A549 (cell line): ENCODE measurements at regions not wholly inside any gene's neighbourhood (a gene's known extent, or its start where the extent isn't known, plus 50 kb on each side); places are given as distances from the start of the nearest gene placed in this dataset.

ENCODE experiments used
- EP300 ChIP-seq, 2 experiments: fragments of >200 bp; sonication (Bioruptor Twin); formaldehyde crosslinking; IDR thresholded peaks; 2 replicates in 1 of 2; 3 replicates in 1 of 2; pipeline ENCODE4 v1.6.1; 2016 to 2017
- POLR2A ChIP-seq: IDR thresholded peaks from 2 replicates; pipeline ENCODE4 v1.6.1; 2012; ENCODE audit warnings: mild to moderate bottlenecking, low read length
- TF ChIP-seq, protein P1 (sequence below): IDR thresholded peaks from 2 replicates; pipeline ENCODE4 v1.6.1; 2012; ENCODE audit warnings: low read depth, borderline replicate concordance
- TF ChIP-seq, protein P2 (sequence below): fragments of >200 bp; sonication (Bioruptor Twin); formaldehyde crosslinking; IDR thresholded peaks from 3 replicates; pipeline ENCODE4 v1.5.1; 2016

DNA sequence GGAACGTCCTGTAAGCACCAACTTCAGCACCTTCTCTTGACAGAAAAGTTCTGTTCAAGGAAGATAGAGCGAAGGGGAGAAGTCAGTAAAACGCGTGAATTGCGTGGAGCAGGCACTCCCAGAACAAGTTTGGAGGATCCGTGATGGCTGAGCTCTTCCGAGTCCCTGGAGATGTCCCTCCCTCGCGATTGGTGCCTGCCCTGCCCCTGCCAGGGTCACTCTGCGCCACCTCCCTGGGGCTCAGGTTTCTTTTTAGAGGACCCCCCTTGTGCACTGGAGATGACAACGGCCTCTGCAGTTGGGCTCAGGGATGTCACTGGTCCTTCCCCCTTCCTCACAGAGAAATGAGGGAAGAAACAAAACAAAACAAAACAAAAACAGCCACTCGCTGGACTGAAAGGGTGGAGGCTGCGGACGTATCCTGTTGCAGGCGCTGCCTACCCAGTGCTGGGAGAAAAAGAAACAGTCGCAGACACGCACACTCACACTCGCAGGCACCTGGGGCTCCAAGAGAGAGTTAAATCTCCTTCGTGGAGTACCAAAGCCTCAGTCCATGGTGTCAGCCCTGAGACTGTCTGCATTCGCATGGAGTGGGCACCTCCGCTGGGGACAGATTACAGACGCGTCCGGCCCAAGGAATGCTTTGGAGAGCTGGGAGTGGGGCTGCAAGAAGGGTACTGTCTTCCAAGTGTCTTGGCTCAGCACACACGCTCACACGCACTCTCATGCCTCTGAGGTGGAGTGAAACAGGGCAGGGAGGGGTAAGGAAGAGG, 512.7 kb downstream of the SLCO4C1 start:
- TF ChIP-seq, protein P1, sequence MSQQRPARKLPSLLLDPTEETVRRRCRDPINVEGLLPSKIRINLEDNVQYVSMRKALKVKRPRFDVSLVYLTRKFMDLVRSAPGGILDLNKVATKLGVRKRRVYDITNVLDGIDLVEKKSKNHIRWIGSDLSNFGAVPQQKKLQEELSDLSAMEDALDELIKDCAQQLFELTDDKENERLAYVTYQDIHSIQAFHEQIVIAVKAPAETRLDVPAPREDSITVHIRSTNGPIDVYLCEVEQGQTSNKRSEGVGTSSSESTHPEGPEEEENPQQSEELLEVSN: no peak
- TF ChIP-seq, protein P2, sequence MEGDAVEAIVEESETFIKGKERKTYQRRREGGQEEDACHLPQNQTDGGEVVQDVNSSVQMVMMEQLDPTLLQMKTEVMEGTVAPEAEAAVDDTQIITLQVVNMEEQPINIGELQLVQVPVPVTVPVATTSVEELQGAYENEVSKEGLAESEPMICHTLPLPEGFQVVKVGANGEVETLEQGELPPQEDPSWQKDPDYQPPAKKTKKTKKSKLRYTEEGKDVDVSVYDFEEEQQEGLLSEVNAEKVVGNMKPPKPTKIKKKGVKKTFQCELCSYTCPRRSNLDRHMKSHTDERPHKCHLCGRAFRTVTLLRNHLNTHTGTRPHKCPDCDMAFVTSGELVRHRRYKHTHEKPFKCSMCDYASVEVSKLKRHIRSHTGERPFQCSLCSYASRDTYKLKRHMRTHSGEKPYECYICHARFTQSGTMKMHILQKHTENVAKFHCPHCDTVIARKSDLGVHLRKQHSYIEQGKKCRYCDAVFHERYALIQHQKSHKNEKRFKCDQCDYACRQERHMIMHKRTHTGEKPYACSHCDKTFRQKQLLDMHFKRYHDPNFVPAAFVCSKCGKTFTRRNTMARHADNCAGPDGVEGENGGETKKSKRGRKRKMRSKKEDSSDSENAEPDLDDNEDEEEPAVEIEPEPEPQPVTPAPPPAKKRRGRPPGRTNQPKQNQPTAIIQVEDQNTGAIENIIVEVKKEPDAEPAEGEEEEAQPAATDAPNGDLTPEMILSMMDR: no peak
- no peak for TF ChIP-seq EP300 (IDR thresholded peaks at IDR 0.05)
- no peak for TF ChIP-seq POLR2A
